ENCODE measurements at regions not wholly inside any gene's neighbourhood (a gene's known extent, or its start where the extent isn't known, plus 50 kb on each side); places are given as distances from the start of the nearest gene placed in this dataset.

GRCh38 chr16:52234626-52235025 lies 312.3 kb downstream of the TOX3 start:
- Histone ChIP-seq H3K4me1 (ENCODE audit: control insufficient read depth in 1 of 2, insufficient read depth in 2 of 2, low read length in 2 of 2) (no peaks in the 10 kb centered on the region), H3K27ac (ENCODE audit: low read depth, low read length) (no peak overlapping the region), H3K79me2 (ENCODE audit: insufficient read depth, low read length) (no peaks in the 10 kb centered on the region), H3K36me3 (ENCODE audit: control insufficient read depth in 1 of 2, insufficient read depth in 2 of 2, low read length in 2 of 2) (no peaks in the 10 kb centered on the region), H3K27me3 (ENCODE audit: insufficient read depth, low read length) (no peaks in the 10 kb centered on the region), H2AFZ (ENCODE audit: low read depth, low read length, poor library complexity, severe bottlenecking) (no peak overlapping the region), H3K9me2 (ENCODE audit: insufficient read depth) (no peaks in the 10 kb centered on the region), H3K4me2 (ENCODE audit: low read length) (no peak overlapping the region), H3K9ac (ENCODE audit: low read length) (no peak overlapping the region), H4K20me1 (ENCODE audit: insufficient read depth) (no peaks in the 10 kb centered on the region), H3K4me3 (replicated peaks in 1 of 2; ENCODE audit: low read depth in 1 of 2, low read length in 2 of 2) (no peak overlapping the region), H3K9me3 (ENCODE audit: control insufficient read depth in 1 of 2, insufficient read depth in 1 of 2, low read depth in 1 of 2, low read length in 2 of 2) (peaks cover 9 to 12% of the 10 kb centered on the region in 2 experiments; a peak in 2 of 4 replicates)
- no TSS peak for BruUV-seq (replicated peaks)
- no peak for DNase-seq (ENCODE audit: low read depth, low spot score)
- POLR2A ChIA-PET = no interaction called here
- RAD21 ChIA-PET (ENCODE audit: low non-redundant PET in 1 of 2, low total read pairs in 2 of 2, uncharacterized antibody in 2 of 2, unreplicated experiment in 2 of 2) = no interaction called here
- TF ChIP-seq POLR2A (IDR thresholded peaks at IDR 0.05; ENCODE audit: borderline replicate concordance, extremely low read depth, insufficient read depth, insufficient read length) = no peak
- no peak for TF ChIP-seq TCF7L2 (IDR thresholded peaks at IDR 0.05; ENCODE audit: borderline replicate concordance, extremely low read depth, insufficient read depth, insufficient read length)
- TF ChIP-seq SP1 (IDR thresholded peaks at IDR 0.05; ENCODE audit: low read depth) = no peak
- TF ChIP-seq EGR1 (IDR thresholded peaks at IDR 0.05; ENCODE audit: low read depth) = no peak
- TF ChIP-seq ZBTB33 (IDR thresholded peaks at IDR 0.05; ENCODE audit: extremely low read depth, insufficient replicate concordance, low read length) = no peak
- no peak for TF ChIP-seq CEBPB (IDR thresholded peaks at IDR 0.05; ENCODE audit: low read depth)
- no peak for TF ChIP-seq CTCF (IDR thresholded peaks at IDR 0.05 in 2 of 3, conservative IDR thresholded peaks at IDR 0.05 in 1 of 3; ENCODE audit: borderline replicate concordance in 1 of 3, insufficient read depth in 1 of 3, low read depth in 2 of 3, low read length in 2 of 3)
- no peak for TF ChIP-seq ELF1 (IDR thresholded peaks at IDR 0.05; ENCODE audit: borderline replicate concordance, low read depth)
- TF ChIP-seq FOSL1 (IDR thresholded peaks at IDR 0.05; ENCODE audit: low read depth) = no peak
- no peak for TF ChIP-seq CBX3 (IDR thresholded peaks at IDR 0.05; ENCODE audit: low read depth)
- TF ChIP-seq POLR2AphosphoS5 (IDR thresholded peaks at IDR 0.05; ENCODE audit: low read depth, low read length) = no peak
- no peak for TF ChIP-seq REST (IDR thresholded peaks at IDR 0.05; ENCODE audit: low read depth)
- TF ChIP-seq SRF (IDR thresholded peaks at IDR 0.05; ENCODE audit: low read depth) = no peak
- no peak for TF ChIP-seq ZFX (IDR thresholded peaks at IDR 0.05)
- TF ChIP-seq RAD21 (IDR thresholded peaks at IDR 0.05; ENCODE audit: low read depth) = no peak
- no peak for TF ChIP-seq SIN3A (IDR thresholded peaks at IDR 0.05; ENCODE audit: low read depth)
- TF ChIP-seq ZNF274 (IDR thresholded peaks at IDR 0.05; ENCODE audit: low read depth, low read length) = no peak
- no peak for TF ChIP-seq MAX (IDR thresholded peaks at IDR 0.05)
- no peak for ATAC-seq
- CTCF ChIA-PET = no interaction called here
- intact Hi-C loops (cut with micrococcal nuclease) = no loop called here
